Panc1 (cell line): ENCODE measurements at regions not wholly inside any gene's neighbourhood (a gene's known extent, or its start where the extent isn't known, plus 50 kb on each side); places are given as distances from the start of the nearest gene placed in this dataset.
A peak's percentile ranks its signal among the peaks of the same experiment; 100 is the strongest.

Experiments used
- ATAC-seq: fragments of 200-7000 bp; cut with Tn5 transposase; 2 replicates; pipeline ENCODE4 v1.9.1; 2020; ENCODE audit warnings: mild to moderate bottlenecking, moderate library complexity
- BruUV-seq: library from RNA; stranded (reverse); fragments of 400-500 nt; replicated peaks from 2 replicates; lab custom pipeline; 2021; lab: Mats Ljungman, UMichigan
- CTCF ChIA-PET: fragments of 300-600 bp; sonication (Branson Sonifier 250); formaldehyde crosslinking; loops from one replicate; lab custom pipeline; 2022; ENCODE audit warnings: antibody characterized with exemption; lab: Charles Lee
- POLR2A ChIA-PET: fragments of 300-600 bp; sonication (Branson Sonifier 250); formaldehyde crosslinking; loops from one replicate; lab custom pipeline; 2022; ENCODE audit warnings: antibody characterized with exemption; lab: Charles Lee
- DNase-seq: peaks from one replicate; pipeline ENCODE4 v3.0.0-alpha.2; 2010; ENCODE audit warnings: low read depth, low spot score
- H3K27ac ChIP-seq: 2 replicates; pipeline ENCODE4 v1.5.1; 2011; ENCODE audit warnings: mild to moderate bottlenecking, low read length, inconsistent platforms
- H3K27me3 ChIP-seq: fragments of 200-500 bp; sonication (Bioruptor generic); 2 replicates; pipeline ENCODE4 v1.6.0; 2014; ENCODE audit warnings: low read length, inconsistent platforms; ENCODE audit not compliant: control insufficient read depth, insufficient read depth
- H3K36me3 ChIP-seq: fragments of 200-500 bp; sonication (Bioruptor generic); 2 replicates; pipeline ENCODE4 v1.5.1; 2014; ENCODE audit warnings: inconsistent platforms, mild to moderate bottlenecking, low read length, moderate library complexity; ENCODE audit not compliant: control insufficient read depth, insufficient read depth
- H3K4me1 ChIP-seq: 2 replicates; pipeline ENCODE4 v1.5.1; 2011; ENCODE audit warnings: inconsistent platforms, mild to moderate bottlenecking, low read length, moderate library complexity; ENCODE audit not compliant: control insufficient read depth, insufficient read depth
- H3K4me3 ChIP-seq, 2 experiments: 2 replicates each; pipeline ENCODE4 v1.5.1; 2011 to 2012; ENCODE audit warnings: low read depth in 2 of 2, low read length in 2 of 2, mild to moderate bottlenecking in 2 of 2, inconsistent platforms in 1 of 2, moderate library complexity in 1 of 2
- H3K9me3 ChIP-seq: fragments of 200-500 bp; sonication (Bioruptor generic); 2 replicates; pipeline ENCODE4 v1.5.1; 2014; ENCODE audit warnings: low read depth, mild to moderate bottlenecking, inconsistent platforms, low read length, moderate library complexity; ENCODE audit not compliant: control insufficient read depth, insufficient read depth
- POLR2AphosphoS5 ChIP-seq: IDR thresholded peaks from 2 replicates; pipeline ENCODE4 v1.6.1; 2012; ENCODE audit warnings: mild to moderate bottlenecking, low read depth, low read length, moderate library complexity
- SIN3A ChIP-seq: IDR thresholded peaks from 2 replicates; pipeline ENCODE4 v1.6.1; 2012; ENCODE audit warnings: low read depth, mild to moderate bottlenecking, low read length, moderate library complexity, borderline replicate concordance; ENCODE audit not compliant: insufficient read depth
- TCF7L2 ChIP-seq: IDR thresholded peaks from 2 replicates; pipeline ENCODE4 v1.6.1; 2011; ENCODE audit warnings: mild to moderate bottlenecking, low read depth, low read length, inconsistent platforms
- in situ Hi-C: cut with HindIII; loops from 2 replicates; pipeline ENCODE4 v1.10.0; 2016; ENCODE audit warnings: low sequenced_read_pairs, low pct_unique_long_range_greater_than_20kb
- intact Hi-C: fragments of 100-400 bp; cut with micrococcal nuclease; formaldehyde crosslinking; loops from one replicate; pipeline ENCODE4 v1.10.0; 2022; ENCODE audit not compliant: unreplicated experiment
- TF ChIP-seq, protein P1 (sequence below): fragments of 450-650 bp; IDR thresholded peaks from 2 replicates; pipeline ENCODE4 v1.5.1; 2017; ENCODE audit warnings: mild to moderate bottlenecking
- TF ChIP-seq, protein P2 (sequence below), 2 experiments: IDR thresholded peaks; 2 replicates each; pipeline ENCODE4 v1.6.1; 2011 to 2012; ENCODE audit warnings: low read depth in 2 of 2, control low read depth in 1 of 2, low read length in 1 of 2, mild to moderate bottlenecking in 1 of 2, moderate library complexity in 1 of 2; ENCODE audit not compliant: insufficient read depth in 1 of 2

DNA sequence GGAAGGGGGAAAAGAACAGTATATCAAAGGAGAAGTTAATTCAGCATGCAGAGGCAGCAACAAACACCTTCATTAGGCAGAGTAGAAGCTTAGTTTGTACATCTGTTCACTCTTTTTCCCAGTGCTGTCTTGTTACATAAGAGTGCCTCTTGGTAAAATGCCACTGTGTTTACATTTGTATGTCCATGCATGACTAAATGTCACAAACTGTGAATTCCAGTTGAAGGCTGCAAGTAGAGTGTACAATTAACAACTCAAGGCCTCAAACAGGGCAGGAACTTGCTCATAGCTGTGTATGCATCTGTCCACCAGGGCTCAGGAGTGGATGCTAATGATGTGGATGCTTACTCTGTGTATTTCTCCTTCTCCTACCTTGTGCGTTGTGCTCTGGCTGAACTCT, 214.2 kb upstream of the TPM1 start:
- DNase-seq (no peak), ATAC-seq (peak; percentile 76; the same call in 1 of the 2 replicates)
- no TSS peak for BruUV-seq
- no peaks in the 10 kb centered on the region for H3K9me3 ChIP-seq
- CTCF ChIA-PET: no interaction called here
- intact Hi-C loops (no loop called here), in situ Hi-C loops (no loop called here)
- H3K4me3 ChIP-seq: no peak overlapping the region
- no peaks in the 10 kb centered on the region for H3K4me1 ChIP-seq
- no peak for TF ChIP-seq POLR2AphosphoS5
- TF ChIP-seq, protein P1, sequence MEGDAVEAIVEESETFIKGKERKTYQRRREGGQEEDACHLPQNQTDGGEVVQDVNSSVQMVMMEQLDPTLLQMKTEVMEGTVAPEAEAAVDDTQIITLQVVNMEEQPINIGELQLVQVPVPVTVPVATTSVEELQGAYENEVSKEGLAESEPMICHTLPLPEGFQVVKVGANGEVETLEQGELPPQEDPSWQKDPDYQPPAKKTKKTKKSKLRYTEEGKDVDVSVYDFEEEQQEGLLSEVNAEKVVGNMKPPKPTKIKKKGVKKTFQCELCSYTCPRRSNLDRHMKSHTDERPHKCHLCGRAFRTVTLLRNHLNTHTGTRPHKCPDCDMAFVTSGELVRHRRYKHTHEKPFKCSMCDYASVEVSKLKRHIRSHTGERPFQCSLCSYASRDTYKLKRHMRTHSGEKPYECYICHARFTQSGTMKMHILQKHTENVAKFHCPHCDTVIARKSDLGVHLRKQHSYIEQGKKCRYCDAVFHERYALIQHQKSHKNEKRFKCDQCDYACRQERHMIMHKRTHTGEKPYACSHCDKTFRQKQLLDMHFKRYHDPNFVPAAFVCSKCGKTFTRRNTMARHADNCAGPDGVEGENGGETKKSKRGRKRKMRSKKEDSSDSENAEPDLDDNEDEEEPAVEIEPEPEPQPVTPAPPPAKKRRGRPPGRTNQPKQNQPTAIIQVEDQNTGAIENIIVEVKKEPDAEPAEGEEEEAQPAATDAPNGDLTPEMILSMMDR: no peak
- TF ChIP-seq, protein P2, sequence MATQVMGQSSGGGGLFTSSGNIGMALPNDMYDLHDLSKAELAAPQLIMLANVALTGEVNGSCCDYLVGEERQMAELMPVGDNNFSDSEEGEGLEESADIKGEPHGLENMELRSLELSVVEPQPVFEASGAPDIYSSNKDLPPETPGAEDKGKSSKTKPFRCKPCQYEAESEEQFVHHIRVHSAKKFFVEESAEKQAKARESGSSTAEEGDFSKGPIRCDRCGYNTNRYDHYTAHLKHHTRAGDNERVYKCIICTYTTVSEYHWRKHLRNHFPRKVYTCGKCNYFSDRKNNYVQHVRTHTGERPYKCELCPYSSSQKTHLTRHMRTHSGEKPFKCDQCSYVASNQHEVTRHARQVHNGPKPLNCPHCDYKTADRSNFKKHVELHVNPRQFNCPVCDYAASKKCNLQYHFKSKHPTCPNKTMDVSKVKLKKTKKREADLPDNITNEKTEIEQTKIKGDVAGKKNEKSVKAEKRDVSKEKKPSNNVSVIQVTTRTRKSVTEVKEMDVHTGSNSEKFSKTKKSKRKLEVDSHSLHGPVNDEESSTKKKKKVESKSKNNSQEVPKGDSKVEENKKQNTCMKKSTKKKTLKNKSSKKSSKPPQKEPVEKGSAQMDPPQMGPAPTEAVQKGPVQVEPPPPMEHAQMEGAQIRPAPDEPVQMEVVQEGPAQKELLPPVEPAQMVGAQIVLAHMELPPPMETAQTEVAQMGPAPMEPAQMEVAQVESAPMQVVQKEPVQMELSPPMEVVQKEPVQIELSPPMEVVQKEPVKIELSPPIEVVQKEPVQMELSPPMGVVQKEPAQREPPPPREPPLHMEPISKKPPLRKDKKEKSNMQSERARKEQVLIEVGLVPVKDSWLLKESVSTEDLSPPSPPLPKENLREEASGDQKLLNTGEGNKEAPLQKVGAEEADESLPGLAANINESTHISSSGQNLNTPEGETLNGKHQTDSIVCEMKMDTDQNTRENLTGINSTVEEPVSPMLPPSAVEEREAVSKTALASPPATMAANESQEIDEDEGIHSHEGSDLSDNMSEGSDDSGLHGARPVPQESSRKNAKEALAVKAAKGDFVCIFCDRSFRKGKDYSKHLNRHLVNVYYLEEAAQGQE (IDR thresholded peaks at IDR 0.05; ENCODE audit: insufficient read depth in 1 of 2, low read depth in 2 of 2, low read length in 1 of 2): no peak
- TF ChIP-seq SIN3A: no peak
- no peaks in the 10 kb centered on the region for H3K27me3 ChIP-seq
- H3K27ac ChIP-seq: no peak overlapping the region
- POLR2A ChIA-PET: no interaction called here
- H3K36me3 ChIP-seq: no peaks in the 10 kb centered on the region

- DNase-seq (no peak), ATAC-seq (no peak)
- intact Hi-C loops (no loop called here), in situ Hi-C loops (no loop called here)
- TF ChIP-seq, protein P2 (IDR thresholded peaks at IDR 0.05; ENCODE audit: insufficient read depth in 1 of 2, low read depth in 2 of 2, low read length in 1 of 2): no peak
- TF ChIP-seq TCF7L2 (no peak), POLR2AphosphoS5 (no peak), SIN3A (no peak)
- TF ChIP-seq, protein P1: no peak
- no TSS peak for BruUV-seq
- no peaks in the 10 kb centered on the region for H3K27me3 ChIP-seq
- no peak overlapping the region for H3K27ac ChIP-seq
- no peaks in the 10 kb centered on the region for H3K4me1 ChIP-seq
- POLR2A ChIA-PET: no interaction called here
- H3K4me3 ChIP-seq: no peak overlapping the region
- CTCF ChIA-PET: no interaction called here
- H3K36me3 ChIP-seq: no peaks in the 10 kb centered on the region
- no peaks in the 10 kb centered on the region for H3K9me3 ChIP-seq
These were observed 210.3 kb upstream of the TPM1 start for GRCh38 chr15:62832231-62832630.
